ENCODE measurements at regions not wholly inside any gene's neighbourhood (a gene's known extent, or its start where the extent isn't known, plus 50 kb on each side); places are given as distances from the start of the nearest gene placed in this dataset.

- TF ChIP-seq CTCF (IDR thresholded peaks at IDR 0.05; ENCODE audit: low read length) (no peak), EZH2 (optimal IDR thresholded peaks at IDR 0.05; ENCODE audit: low read depth, low read length) (no peak)
These were observed 110.5 kb upstream of the CPEB4 start for GRCh38 chr5:173777674-173778073.
